HEK293 (cell line): ENCODE measurements at regions not wholly inside any gene's neighbourhood (a gene's known extent, or its start where the extent isn't known, plus 50 kb on each side); places are given as distances from the start of the nearest gene placed in this dataset.

Source experiments
- CTCF ChIA-PET: fragments of 350-600 bp; formaldehyde crosslinking; extraction: SDS; loops from one replicate; lab custom pipeline; 2021; ENCODE audit warnings: antibody characterized with exemption; lab: Yijun Ruan, JAX
- POLR2A ChIA-PET: fragments of 300-600 bp; formaldehyde crosslinking; extraction: SDS; loops from one replicate; lab custom pipeline; 2020; ENCODE audit warnings: antibody characterized with exemption, inconsistent platforms; lab: Yijun Ruan, JAX
- H3K27ac ChIP-seq: fragments of 200-500 bp; sonication (Bioruptor generic); 2 replicates; pipeline ENCODE4 v1.5.1; 2014; ENCODE audit warnings: low read depth, low read length, control low read depth, inconsistent platforms; ENCODE audit errors: extremely low read depth
- H3K36me3 ChIP-seq, 2 experiments: fragments of 200-500 bp in 1 of 2; sonication (Bioruptor generic) in 1 of 2; 1 replicate in 1 of 2; 2 replicates in 1 of 2; pipeline ENCODE4 v1.5.1; 2014 to 2017; ENCODE audit warnings: inconsistent platforms in 2 of 2, low read length in 2 of 2; ENCODE audit not compliant: control insufficient read depth in 2 of 2, insufficient read depth in 1 of 2
- H3K4me1 ChIP-seq: fragments of 200-500 bp; sonication (Bioruptor generic); 2 replicates; pipeline ENCODE4 v1.5.1; 2014; ENCODE audit warnings: mild to moderate bottlenecking, low read length, inconsistent platforms; ENCODE audit not compliant: control insufficient read depth, insufficient read depth
- H3K4me3 ChIP-seq: 2 replicates; pipeline ENCODE4 v1.5.1; 2011; ENCODE audit warnings: low read depth, mild to moderate bottlenecking, control low read depth, low read length, moderate library complexity
- H3K9me3 ChIP-seq: fragments of 200-500 bp; sonication (Bioruptor generic); 2 replicates; pipeline ENCODE4 v1.5.1; 2014; ENCODE audit warnings: low read depth, low read length, inconsistent platforms; ENCODE audit not compliant: control insufficient read depth, insufficient read depth
- GLIS2 ChIP-seq: fragments of 450-650 bp; formaldehyde crosslinking; IDR thresholded peaks from 2 replicates; pipeline ENCODE4 v1.5.1; 2016; ENCODE audit warnings: missing biosample characterization, missing genetic modification characterization
- KLF10 ChIP-seq: fragments of 450-650 bp; IDR thresholded peaks from 2 replicates; pipeline ENCODE4 v1.5.1; 2018; ENCODE audit warnings: missing biosample characterization, mild to moderate bottlenecking, missing genetic modification characterization
- TCF7L2 ChIP-seq: IDR thresholded peaks from 2 replicates; pipeline ENCODE4 v1.6.1; 2011; ENCODE audit warnings: low read depth, mild to moderate bottlenecking, inconsistent platforms, low read length, moderate library complexity, borderline replicate concordance
- YY1 ChIP-seq: fragments of 450-650 bp; formaldehyde crosslinking; IDR thresholded peaks from 2 replicates; pipeline ENCODE4 v1.5.1; 2018; ENCODE audit warnings: missing biosample characterization, missing genetic modification characterization
- ZBTB44 ChIP-seq: fragments of 450-650 bp; IDR thresholded peaks from 2 replicates; pipeline ENCODE4 v1.5.1; 2018; ENCODE audit warnings: missing biosample characterization, mild to moderate bottlenecking, missing genetic modification characterization
- ZBTB6 ChIP-seq: fragments of 450-650 bp; formaldehyde crosslinking; IDR thresholded peaks from 2 replicates; pipeline ENCODE4 v1.5.1; 2017; ENCODE audit warnings: missing biosample characterization, missing genetic modification characterization
- ZFP37 ChIP-seq: fragments of 450-650 bp; formaldehyde crosslinking; IDR thresholded peaks from 2 replicates; pipeline ENCODE4 v1.5.1; 2016; ENCODE audit warnings: missing biosample characterization, missing genetic modification characterization
- ZNF112 ChIP-seq: fragments of 450-650 bp; formaldehyde crosslinking; IDR thresholded peaks from 2 replicates; pipeline ENCODE4 v1.5.0; 2017; ENCODE audit warnings: missing biosample characterization, missing genetic modification characterization
- ZNF335 ChIP-seq: fragments of 450-650 bp; formaldehyde crosslinking; conservative IDR thresholded peaks from 2 replicates; pipeline ENCODE4 v1.5.1; 2016; ENCODE audit warnings: missing biosample characterization, missing genetic modification characterization
- ZNF362 ChIP-seq: fragments of 450-650 bp; formaldehyde crosslinking; IDR thresholded peaks from 2 replicates; pipeline ENCODE4 v1.5.1; 2016; ENCODE audit warnings: missing biosample characterization, missing genetic modification characterization
- ZNF449 ChIP-seq: fragments of 450-650 bp; formaldehyde crosslinking; IDR thresholded peaks from 2 replicates; pipeline ENCODE4 v1.5.1; 2017; ENCODE audit warnings: missing biosample characterization, mild to moderate bottlenecking, missing genetic modification characterization, moderate library complexity
- ZNF514 ChIP-seq: fragments of 450-650 bp; formaldehyde crosslinking; IDR thresholded peaks from 2 replicates; pipeline ENCODE4 v1.5.1; 2016; ENCODE audit warnings: missing biosample characterization, missing genetic modification characterization
- ZNF558 ChIP-seq: fragments of 450-650 bp; formaldehyde crosslinking; IDR thresholded peaks from 2 replicates; pipeline ENCODE4 v1.5.1; 2016; ENCODE audit warnings: missing biosample characterization, missing genetic modification characterization
- ZNF600 ChIP-seq: fragments of 450-650 bp; formaldehyde crosslinking; IDR thresholded peaks from 2 replicates; pipeline ENCODE4 v1.5.1; 2016; ENCODE audit warnings: missing biosample characterization, missing genetic modification characterization
- ZNF645 ChIP-seq: fragments of 450-650 bp; formaldehyde crosslinking; IDR thresholded peaks from 2 replicates; pipeline ENCODE4; 2016; ENCODE audit warnings: missing biosample characterization, missing genetic modification characterization
- ZNF660 ChIP-seq: fragments of 450-650 bp; IDR thresholded peaks from 2 replicates; pipeline ENCODE4 v1.5.1; 2018; ENCODE audit warnings: missing biosample characterization, mild to moderate bottlenecking, missing genetic modification characterization
- ZNF76 ChIP-seq: fragments of 450-650 bp; formaldehyde crosslinking; IDR thresholded peaks from 2 replicates; pipeline ENCODE4; 2016; ENCODE audit warnings: low read depth, missing biosample characterization, missing genetic modification characterization, borderline replicate concordance
- ZSCAN30 ChIP-seq: fragments of 450-650 bp; IDR thresholded peaks from 2 replicates; pipeline ENCODE4 v1.5.1; 2018; ENCODE audit warnings: missing biosample characterization, mild to moderate bottlenecking, missing genetic modification characterization, moderate library complexity
- ZXDB ChIP-seq: fragments of 450-650 bp; formaldehyde crosslinking; IDR thresholded peaks from 2 replicates; pipeline ENCODE4 v1.5.1; 2016; ENCODE audit warnings: missing biosample characterization, missing genetic modification characterization
- TF ChIP-seq, protein P1 (sequence below): fragments of 450-650 bp; formaldehyde crosslinking; IDR thresholded peaks from 2 replicates; pipeline ENCODE4 v1.5.1; 2016; ENCODE audit warnings: missing biosample characterization, missing genetic modification characterization
- TF ChIP-seq, protein P2 (sequence below): fragments of 450-650 bp; formaldehyde crosslinking; IDR thresholded peaks from 2 replicates; pipeline ENCODE4 v1.5.1; 2016; ENCODE audit warnings: missing biosample characterization, missing genetic modification characterization

GRCh38 chr10:78654047-78654590, 414.6 kb upstream of the ZMIZ1 start:
- ChIA-PET POLR2A (no interaction called here), CTCF (interaction anchor here (0.6 to 0.7 kb wide), 2 partner anchors 168 to 548 kb away, joined by 3 read pairs; no protein-coding TSS in a partner anchor)
- H3K4me3 ChIP-seq: no peak overlapping the region
- no peaks in the 10 kb centered on the region for H3K9me3 ChIP-seq
- H3K27ac ChIP-seq: no peak overlapping the region
- no peak for TF ChIP-seq GLIS2 (tag by site-specific recombination)
- no peak for TF ChIP-seq ZNF449 (tag by site-specific recombination)
- no peak for TF ChIP-seq ZSCAN30 (tag by site-specific recombination)
- TF ChIP-seq ZNF362: no peak
- no peak for TF ChIP-seq ZBTB6 (tag by site-specific recombination)
- no peak for TF ChIP-seq TCF7L2
- TF ChIP-seq ZNF112 (tag by site-specific recombination): no peak
- no peak for TF ChIP-seq ZNF600 (tag by site-specific recombination)
- TF ChIP-seq ZXDB: no peak
- no peak for TF ChIP-seq ZNF660 (tag by site-specific recombination)
- no peak for TF ChIP-seq YY1 (tag by site-specific recombination)
- no peaks in the 10 kb centered on the region for H3K4me1 ChIP-seq
- H3K36me3 ChIP-seq: no peaks in the 10 kb centered on the region

DNA sequence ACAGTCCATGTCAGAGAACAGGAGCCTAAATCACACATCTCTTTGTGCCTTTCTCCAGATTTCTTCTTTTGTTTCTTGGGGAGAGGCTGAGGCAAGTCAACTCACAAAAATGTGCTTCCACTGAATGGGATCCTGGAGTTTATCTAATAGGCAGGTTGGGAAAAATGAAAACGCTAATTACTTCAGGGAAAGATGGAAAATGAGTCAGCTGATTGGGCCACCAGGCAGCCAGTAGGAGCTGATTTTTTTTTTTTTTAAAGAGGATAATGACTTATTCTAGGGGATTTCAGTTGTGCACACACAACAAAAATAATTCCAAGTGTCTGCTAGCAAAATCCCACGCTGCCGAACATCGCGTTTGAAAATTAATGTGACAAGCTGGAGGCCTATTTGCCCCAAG, 412.8 kb upstream of the ZMIZ1 start:
- no peaks in the 10 kb centered on the region for H3K36me3 ChIP-seq
- no peak for TF ChIP-seq ZNF514 (tag by site-specific recombination)
- TF ChIP-seq, all 188 proteins: peak for 0
- CTCF ChIA-PET: interaction anchor here (0.6 to 2.6 kb wide), 6 partner anchors 9 to 609 kb away, joined by 3 to 9 read pairs (median 3); no protein-coding TSS in a partner anchor
- Histone ChIP-seq H3K4me1 (no peaks in the 10 kb centered on the region), H3K27ac (no peak overlapping the region), H3K9me3 (no peaks in the 10 kb centered on the region), H3K4me3 (no peak overlapping the region)
- POLR2A ChIA-PET: no interaction called here

GRCh38 chr10:78656417-78657162, 412.2 kb upstream of the ZMIZ1 start:
- CTCF ChIA-PET: interaction anchor here (0.6 to 2.6 kb wide), 6 partner anchors 381 to 609 kb away, joined by 3 to 9 read pairs (median 3); no protein-coding TSS in a partner anchor
- no peak overlapping the region for H3K4me3 ChIP-seq
- H3K27ac ChIP-seq: no peak overlapping the region
- no peaks in the 10 kb centered on the region for H3K36me3 ChIP-seq
- no peaks in the 10 kb centered on the region for H3K9me3 ChIP-seq
- POLR2A ChIA-PET: no interaction called here
- no peaks in the 10 kb centered on the region for H3K4me1 ChIP-seq
- no peak for TF ChIP-seq ZNF76 (tag by site-specific recombination)
- TF ChIP-seq, protein P1, sequence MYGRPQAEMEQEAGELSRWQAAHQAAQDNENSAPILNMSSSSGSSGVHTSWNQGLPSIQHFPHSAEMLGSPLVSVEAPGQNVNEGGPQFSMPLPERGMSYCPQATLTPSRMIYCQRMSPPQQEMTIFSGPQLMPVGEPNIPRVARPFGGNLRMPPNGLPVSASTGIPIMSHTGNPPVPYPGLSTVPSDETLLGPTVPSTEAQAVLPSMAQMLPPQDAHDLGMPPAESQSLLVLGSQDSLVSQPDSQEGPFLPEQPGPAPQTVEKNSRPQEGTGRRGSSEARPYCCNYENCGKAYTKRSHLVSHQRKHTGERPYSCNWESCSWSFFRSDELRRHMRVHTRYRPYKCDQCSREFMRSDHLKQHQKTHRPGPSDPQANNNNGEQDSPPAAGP (tag by site-specific recombination): no peak
- no peak for TF ChIP-seq ZFP37
- no peak for TF ChIP-seq KLF10 (tag by site-specific recombination)
- TF ChIP-seq ZNF645 (tag by site-specific recombination): no peak
- no peak for TF ChIP-seq ZNF558 (tag by site-specific recombination)
- TF ChIP-seq, protein P2, sequence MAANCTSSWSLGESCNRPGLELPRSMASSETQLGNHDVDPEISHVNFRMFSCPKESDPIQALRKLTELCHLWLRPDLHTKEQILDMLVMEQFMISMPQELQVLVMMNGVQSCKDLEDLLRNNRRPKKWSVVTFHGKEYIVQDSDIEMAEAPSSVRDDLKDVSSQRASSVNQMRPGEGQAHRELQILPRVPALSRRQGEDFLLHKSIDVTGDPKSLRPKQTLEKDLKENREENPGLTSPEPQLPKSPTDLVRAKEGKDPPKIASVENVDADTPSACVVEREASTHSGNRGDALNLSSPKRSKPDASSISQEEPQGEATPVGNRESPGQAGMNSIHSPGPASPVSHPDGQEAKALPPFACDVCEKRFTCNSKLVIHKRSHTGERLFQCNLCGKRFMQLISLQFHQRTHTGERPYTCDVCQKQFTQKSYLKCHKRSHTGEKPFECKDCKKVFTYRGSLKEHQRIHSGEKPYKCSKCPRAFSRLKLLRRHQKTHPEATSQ (tag by site-specific recombination): no peak
- no peak for TF ChIP-seq ZBTB44
- TF ChIP-seq ZNF335 (tag by site-specific recombination): no peak
- no peak for TF ChIP-seq ZNF112 (tag by site-specific recombination)
